ENCODE measurements at regions not wholly inside any gene's neighbourhood (a gene's known extent, or its start where the extent isn't known, plus 50 kb on each side); places are given as distances from the start of the nearest gene placed in this dataset.

- TF ChIP-seq CTCF (IDR thresholded peaks at IDR 0.05; ENCODE audit: insufficient read depth, low read depth, low read length) (no peak), EZH2 (IDR thresholded peaks at IDR 0.05; ENCODE audit: insufficient read depth, low read length) (no peak)
These were observed 269.1 kb downstream of the SHQ1 start for GRCh38 chr3:72579191-72579580.

All from astrocyte (in vitro differentiated cells and primary cell).